SH-SY5Y (cell line): ENCODE measurements at regions not wholly inside any gene's neighbourhood (a gene's known extent, or its start where the extent isn't known, plus 50 kb on each side); places are given as distances from the start of the nearest gene placed in this dataset.

ENCODE experiments used
- GATA2 ChIP-seq: IDR thresholded peaks from 2 replicates; pipeline ENCODE4 v1.6.1; 2011; ENCODE audit warnings: mild to moderate bottlenecking, low read depth, low read length
- GATA3 ChIP-seq: IDR thresholded peaks from 2 replicates; pipeline ENCODE4 v1.6.1; 2011; ENCODE audit warnings: low read depth, mild to moderate bottlenecking, low read length, moderate library complexity

DNA sequence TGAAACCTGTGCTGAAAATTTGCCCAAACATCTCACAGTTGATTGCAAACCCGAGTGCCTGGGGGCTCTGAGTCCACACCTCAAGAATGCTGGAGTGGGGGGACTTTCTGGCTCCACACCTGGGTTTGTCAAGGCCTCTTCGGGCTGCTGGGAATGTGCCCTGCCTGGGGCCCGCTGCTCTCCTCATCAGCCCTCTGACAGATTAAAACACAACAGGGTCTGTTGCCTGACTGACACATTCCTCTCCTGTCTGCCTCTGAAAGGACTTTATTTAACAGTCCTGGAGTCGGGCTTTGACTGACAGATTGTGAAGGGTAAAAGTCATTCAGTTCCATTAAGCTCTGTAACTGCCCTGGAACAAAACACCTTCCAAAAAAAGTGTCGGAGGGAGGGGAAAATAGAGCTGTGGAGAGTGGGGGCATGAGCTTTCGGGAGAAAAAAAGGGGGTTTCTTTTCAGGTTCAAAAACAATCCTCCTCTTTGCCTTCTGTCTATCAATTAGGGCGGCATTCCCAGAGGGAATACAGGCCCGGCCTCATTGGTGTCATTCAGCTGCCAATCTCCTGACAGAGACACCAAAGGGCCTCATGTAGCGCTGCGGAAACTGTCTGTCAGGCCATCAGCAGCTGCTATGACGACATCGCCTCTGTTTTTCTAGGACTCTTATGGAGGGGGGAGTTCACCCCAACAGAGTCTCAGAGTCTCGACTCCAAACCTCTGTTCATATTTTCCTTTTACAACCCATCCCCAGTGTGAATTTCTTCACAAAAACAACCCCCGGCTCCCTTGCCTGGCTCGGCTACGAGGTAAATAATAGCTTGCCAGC lies 398.8 kb upstream of the NFE2L3 start:
- no peak for TF ChIP-seq GATA3
- TF ChIP-seq GATA2 = no peak

DNA sequence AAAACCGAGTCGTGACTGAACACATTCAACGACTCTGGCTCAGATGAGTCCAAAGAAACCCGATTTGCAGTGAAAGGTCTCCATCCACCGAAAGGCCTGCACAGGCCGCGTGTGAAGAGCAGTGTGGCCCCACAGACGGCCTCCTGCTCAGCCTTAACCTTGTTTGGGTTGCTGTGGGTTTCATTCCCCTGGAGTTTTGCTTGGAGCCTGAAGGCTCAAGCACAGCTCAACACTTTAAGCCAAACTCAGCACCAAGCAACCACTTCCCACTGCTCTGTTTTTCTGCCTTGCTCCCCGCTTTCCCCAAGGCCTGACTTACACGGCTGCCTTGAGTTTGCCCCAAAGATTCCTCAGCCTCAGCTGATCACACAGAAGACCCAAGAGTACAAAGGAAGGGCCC lies 398.2 kb upstream of the NFE2L3 start:
- TF ChIP-seq GATA2 (no peak), GATA3 (no peak)

- TF ChIP-seq GATA3 (no peak), GATA2 (no peak)
Observed at GRCh38 chr7:25754333-25754732, 397.7 kb upstream of the NFE2L3 start.

- no peak for TF ChIP-seq GATA2
- no peak for TF ChIP-seq GATA3
Observed at GRCh38 chr7:25754751-25755150, 397.2 kb upstream of the NFE2L3 start.

- no peak for TF ChIP-seq GATA3
- no peak for TF ChIP-seq GATA2
Observed at GRCh38 chr7:25756601-25757000, 395.4 kb upstream of the NFE2L3 start.

- TF ChIP-seq GATA3 (no peak), GATA2 (no peak)
Observed at GRCh38 chr7:25758559-25758958, 393.4 kb upstream of the NFE2L3 start.

- no peak for TF ChIP-seq GATA3
- no peak for TF ChIP-seq GATA2
Observed at GRCh38 chr7:25759286-25759685, 392.7 kb upstream of the NFE2L3 start.

DNA sequence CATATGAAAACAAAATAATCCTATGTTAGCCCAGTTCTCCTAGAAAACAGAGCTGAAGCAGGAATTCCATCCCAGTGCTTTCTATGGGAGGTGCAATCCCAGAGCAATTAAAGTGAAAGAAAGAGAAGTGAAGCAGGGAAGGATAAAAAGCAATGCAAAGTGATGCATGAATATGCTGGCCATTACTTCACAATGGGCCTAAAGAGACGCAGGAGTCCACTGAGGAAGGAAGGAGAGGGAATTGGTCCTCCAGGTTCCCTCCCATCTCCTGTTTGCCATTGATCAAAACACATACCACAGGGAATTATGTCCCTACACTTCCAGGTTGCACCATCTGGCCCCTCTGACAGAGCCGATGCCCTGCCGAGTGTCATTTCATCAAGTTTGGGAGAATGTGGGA lies 392.2 kb upstream of the NFE2L3 start:
- TF ChIP-seq GATA3 (no peak), GATA2 (no peak)

DNA sequence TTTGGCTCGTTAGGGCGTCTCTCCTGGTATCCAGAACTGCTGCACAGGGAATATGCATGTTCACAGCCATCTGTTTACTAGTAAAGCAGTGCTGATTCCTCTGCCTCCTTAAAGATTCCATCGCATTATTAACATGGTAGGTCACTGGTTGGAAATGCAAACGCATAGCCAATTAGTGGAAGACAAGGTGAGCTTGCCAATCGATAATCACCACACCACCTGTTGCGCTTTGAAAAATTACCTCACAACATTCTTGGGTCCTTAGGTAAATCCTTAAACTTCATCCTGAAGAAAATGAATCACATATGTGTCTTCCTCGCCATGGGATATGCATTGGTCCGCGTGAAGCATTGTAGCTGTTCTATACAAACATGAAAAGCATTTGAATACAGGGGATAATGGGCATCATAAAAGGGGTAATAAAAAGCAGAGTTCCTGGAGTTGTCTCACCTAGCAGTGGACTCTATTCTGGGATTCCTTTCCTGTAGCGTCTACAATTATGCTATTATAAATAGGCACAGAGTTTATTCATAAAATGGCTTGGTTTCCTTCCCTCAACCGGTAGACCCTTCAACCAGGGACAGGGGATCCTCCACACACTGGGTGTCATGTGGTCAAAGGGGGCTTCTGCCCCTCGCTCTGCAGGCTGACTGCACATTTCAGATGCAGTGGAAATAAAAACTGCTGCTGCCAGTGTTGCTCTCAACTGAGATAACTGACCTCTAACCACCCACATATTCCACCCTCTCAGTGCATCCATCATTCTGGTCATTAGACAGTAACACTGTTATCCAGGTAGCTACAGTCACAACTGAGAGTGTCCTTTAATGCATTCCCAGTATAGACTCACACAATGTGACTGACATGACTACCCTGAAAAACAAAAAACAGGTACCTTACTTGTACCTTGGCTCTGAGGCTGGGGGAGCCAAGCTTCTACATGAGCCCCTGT lies 389.2 kb upstream of the NFE2L3 start:
- TF ChIP-seq GATA2 (no peak), GATA3 (no peak)

- no peak for TF ChIP-seq GATA2
- no peak for TF ChIP-seq GATA3
Observed at GRCh38 chr7:25763463-25763860, 388.5 kb upstream of the NFE2L3 start.

DNA sequence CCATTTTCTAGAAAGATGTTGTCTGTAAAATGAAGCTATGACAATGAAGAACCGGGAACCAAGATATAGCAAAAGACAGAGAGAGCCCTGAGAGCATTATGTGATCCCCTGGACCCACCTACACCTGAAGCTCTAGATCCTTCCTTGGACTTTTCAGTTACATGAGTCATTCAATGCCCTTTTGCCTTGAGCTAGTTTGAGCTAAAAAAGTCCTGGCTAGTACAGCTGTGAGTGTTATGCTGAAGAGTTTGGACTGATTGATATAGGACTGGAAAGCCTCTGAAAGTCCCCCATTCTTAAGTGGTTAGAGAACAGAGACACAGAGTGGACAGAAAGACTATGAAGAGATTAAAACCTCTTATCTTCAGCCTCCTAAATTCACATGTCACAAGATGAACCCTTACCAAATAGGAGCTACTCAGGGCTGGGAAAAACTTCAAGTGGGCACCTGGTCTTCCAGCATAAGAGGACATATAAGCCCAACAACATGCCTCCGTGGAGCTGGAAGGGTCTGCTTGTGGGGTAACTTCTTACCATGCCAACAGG lies 386.8 kb upstream of the NFE2L3 start:
- TF ChIP-seq GATA3 = no peak

- TF ChIP-seq GATA3 = no peak
- no peak for TF ChIP-seq GATA2
Observed at GRCh38 chr7:25770235-25770634, 381.8 kb upstream of the NFE2L3 start.

- TF ChIP-seq GATA2 = no peak
- TF ChIP-seq GATA3 = no peak
Observed at GRCh38 chr7:25770670-25771069, 381.3 kb upstream of the NFE2L3 start.

DNA sequence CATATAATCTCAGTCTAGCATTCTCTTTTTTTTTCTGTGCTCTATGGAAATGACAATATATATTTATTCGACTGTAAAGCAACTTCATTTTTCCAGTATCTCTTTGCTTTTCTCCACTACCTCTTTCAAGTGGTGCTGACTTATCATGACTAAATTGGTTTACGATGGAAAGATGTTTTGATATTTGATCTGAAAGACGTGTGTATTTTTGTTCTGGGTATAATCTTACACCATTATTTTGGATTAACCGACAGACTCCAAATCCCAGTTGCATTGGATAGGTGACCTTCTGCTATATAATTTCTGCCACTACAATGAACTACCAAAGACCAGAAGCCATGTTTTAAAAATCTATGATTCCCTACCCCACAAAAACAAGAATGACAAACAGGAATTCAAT lies 380.5 kb upstream of the NFE2L3 start:
- no peak for TF ChIP-seq GATA2
- no peak for TF ChIP-seq GATA3
